ENCODE measurements at regions not wholly inside any gene's neighbourhood (a gene's known extent, or its start where the extent isn't known, plus 50 kb on each side); places are given as distances from the start of the nearest gene placed in this dataset.

DNA sequence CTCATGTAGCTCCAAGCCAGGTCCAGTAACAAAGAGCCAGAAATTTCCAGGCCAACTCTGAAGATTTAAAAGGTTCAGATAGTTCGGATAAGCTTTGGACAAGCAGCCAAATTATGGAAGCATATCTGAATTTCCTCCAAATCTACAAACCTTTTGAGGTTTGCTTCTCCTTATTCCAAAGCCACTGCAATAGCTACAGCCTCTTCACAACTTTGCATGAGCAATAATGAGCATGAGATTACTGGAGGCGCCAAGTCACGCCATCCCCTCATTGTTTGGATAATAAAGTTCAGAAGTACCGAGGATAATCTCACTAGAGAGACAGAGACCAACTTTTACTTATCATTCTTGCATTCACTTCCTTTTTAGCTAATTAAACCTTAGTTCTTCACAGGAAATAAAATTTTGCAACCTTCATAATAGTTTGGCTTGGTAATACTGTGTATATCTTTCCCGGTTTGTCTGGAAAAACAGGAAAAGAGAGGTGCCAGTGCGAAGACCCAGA lies 329.6 kb upstream of the RSPO3 start:
- TF ChIP-seq CTCF (conservative IDR thresholded peaks at IDR 0.05; ENCODE audit: low read length) (no peak), EZH2phosphoT487 (IDR thresholded peaks at IDR 0.05; ENCODE audit: borderline replicate concordance, low read depth, low read length) (no peak)
